ENCODE measurements at regions not wholly inside any gene's neighbourhood (a gene's known extent, or its start where the extent isn't known, plus 50 kb on each side); places are given as distances from the start of the nearest gene placed in this dataset.

- no peak for DNase-seq (ENCODE audit: low spot score)
- H3K9me3 ChIP-seq (ENCODE audit: control insufficient read depth in 4 of 4, low read length in 3 of 4): no peaks in the 10 kb centered on the region
- TF ChIP-seq RXRA (IDR thresholded peaks at IDR 0.05) (no peak), CTCF (IDR thresholded peaks at IDR 0.05; ENCODE audit: low read depth, low read length, missing input control) (no peak), YY1 (IDR thresholded peaks at IDR 0.05) (no peak), NR2F2 (IDR thresholded peaks at IDR 0.05) (no peak), TAF1 (conservative IDR thresholded peaks at IDR 0.05) (no peak), HNF4G (IDR thresholded peaks at IDR 0.05) (no peak), EGR1 (IDR thresholded peaks at IDR 0.05; ENCODE audit: low read depth in 2 of 2) (no peak)
- H3K4me3 ChIP-seq (ENCODE audit: low read depth in 1 of 3, low read length in 3 of 3): no peak overlapping the region
- H3K4me1 ChIP-seq (ENCODE audit: control insufficient read depth in 4 of 4, insufficient read depth in 4 of 4, low read length in 3 of 4): peaks cover 6 to 16% (median 8%) of the 10 kb centered on the region in 4 donors
- no peak overlapping the region for H3K27ac ChIP-seq (ENCODE audit: low read depth in 1 of 2, low read length in 2 of 2)
- H3K36me3 ChIP-seq (ENCODE audit: control insufficient read depth in 4 of 4, insufficient read depth in 3 of 4, low read depth in 1 of 4, low read length in 3 of 4): no peaks in the 10 kb centered on the region
- 100% methylated on average over 1 of the region's 1 CpG for WGBS
- H3K27me3 ChIP-seq (ENCODE audit: control insufficient read depth in 4 of 4, insufficient read depth in 4 of 4, low read length in 3 of 4): no peaks in the 10 kb centered on the region
- no peak overlapping the region for H3K9ac ChIP-seq (ENCODE audit: low read depth in 1 of 2, low read length in 2 of 2)
Measured at GRCh38 chr2:39501412-39501811, 64.3 kb upstream of the MAP4K3 start.

GRCh38 chr2:39503277-39503676 is 66.2 kb upstream of the MAP4K3 start:
- 93% methylated on average over 2 of the region's 2 CpGs for WGBS

More at GRCh38 chr2:39503277-39503676, 66.2 kb upstream of the MAP4K3 start:
- no peaks in the 10 kb centered on the region for H3K27me3 ChIP-seq (ENCODE audit: control insufficient read depth in 4 of 4, insufficient read depth in 4 of 4, low read length in 3 of 4)
- H3K36me3 ChIP-seq (ENCODE audit: control insufficient read depth in 4 of 4, insufficient read depth in 3 of 4, low read depth in 1 of 4, low read length in 3 of 4): no peaks in the 10 kb centered on the region
- H3K9me3 ChIP-seq (ENCODE audit: control insufficient read depth in 4 of 4, low read length in 3 of 4): no peaks in the 10 kb centered on the region
- no peak overlapping the region for H3K4me3 ChIP-seq (ENCODE audit: low read depth in 1 of 3, low read length in 3 of 3)
- no peak overlapping the region for H3K27ac ChIP-seq (ENCODE audit: low read depth in 1 of 2, low read length in 2 of 2)
- H3K4me1 ChIP-seq (ENCODE audit: control insufficient read depth in 4 of 4, insufficient read depth in 4 of 4, low read length in 3 of 4): peaks cover 6 to 16% (median 8%) of the 10 kb centered on the region in 4 donors
- DNase-seq (ENCODE audit: low spot score): no peak
- TF ChIP-seq MAX (IDR thresholded peaks at IDR 0.05) (no peak), YY1 (IDR thresholded peaks at IDR 0.05) (no peak), FOXA1 (IDR thresholded peaks at IDR 0.05) (no peak), HNF4A (conservative IDR thresholded peaks at IDR 0.05) (no peak), ZBTB33 (IDR thresholded peaks at IDR 0.05) (no peak), CTCF (IDR thresholded peaks at IDR 0.05; ENCODE audit: low read depth, low read length, missing input control) (no peak), FOXA2 (IDR thresholded peaks at IDR 0.05) (no peak)
- H3K9ac ChIP-seq (ENCODE audit: low read depth in 1 of 2, low read length in 2 of 2): no peak overlapping the region
